DOHH2 (cell line): ENCODE measurements at regions not wholly inside any gene's neighbourhood (a gene's known extent, or its start where the extent isn't known, plus 50 kb on each side); places are given as distances from the start of the nearest gene placed in this dataset.

ENCODE experiments used
- EZH2phosphoT487 ChIP-seq: fragments of 200-600 bp; sonication (generic); IDR thresholded peaks from 2 replicates; pipeline ENCODE4 v1.6.1; 2017; ENCODE audit warnings: borderline replicate concordance, mild to moderate bottlenecking, antibody characterized with exemption, low read length, moderate library complexity, mixed read lengths
- TF ChIP-seq, protein P1 (sequence below): fragments of 200-600 bp; sonication (generic); IDR thresholded peaks from one replicate; pipeline ENCODE4 v1.5.1; 2014; ENCODE audit warnings: antibody characterized with exemption, mild to moderate bottlenecking, low read depth, low read length; ENCODE audit not compliant: poor library complexity, severe bottlenecking

DNA sequence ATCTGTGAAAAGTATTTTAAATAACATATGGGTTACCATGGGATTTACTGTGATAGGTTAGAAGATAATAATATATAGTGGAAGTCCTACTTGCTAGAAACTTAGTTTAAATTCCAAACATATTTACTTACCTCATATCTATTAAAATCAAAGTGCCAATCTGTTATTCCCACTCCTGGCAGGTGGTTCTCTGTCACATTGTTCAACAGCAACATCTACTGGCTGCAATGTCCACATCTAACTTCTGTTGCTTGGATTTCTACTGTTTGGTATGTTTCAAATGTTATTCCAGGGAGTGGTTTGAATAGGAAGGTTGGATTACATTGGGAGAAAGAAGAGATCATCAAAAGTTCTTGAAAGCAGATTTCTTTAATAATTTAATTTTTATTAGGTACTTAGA, 122.5 kb upstream of the NCAM2 start:
- TF ChIP-seq, protein P1, sequence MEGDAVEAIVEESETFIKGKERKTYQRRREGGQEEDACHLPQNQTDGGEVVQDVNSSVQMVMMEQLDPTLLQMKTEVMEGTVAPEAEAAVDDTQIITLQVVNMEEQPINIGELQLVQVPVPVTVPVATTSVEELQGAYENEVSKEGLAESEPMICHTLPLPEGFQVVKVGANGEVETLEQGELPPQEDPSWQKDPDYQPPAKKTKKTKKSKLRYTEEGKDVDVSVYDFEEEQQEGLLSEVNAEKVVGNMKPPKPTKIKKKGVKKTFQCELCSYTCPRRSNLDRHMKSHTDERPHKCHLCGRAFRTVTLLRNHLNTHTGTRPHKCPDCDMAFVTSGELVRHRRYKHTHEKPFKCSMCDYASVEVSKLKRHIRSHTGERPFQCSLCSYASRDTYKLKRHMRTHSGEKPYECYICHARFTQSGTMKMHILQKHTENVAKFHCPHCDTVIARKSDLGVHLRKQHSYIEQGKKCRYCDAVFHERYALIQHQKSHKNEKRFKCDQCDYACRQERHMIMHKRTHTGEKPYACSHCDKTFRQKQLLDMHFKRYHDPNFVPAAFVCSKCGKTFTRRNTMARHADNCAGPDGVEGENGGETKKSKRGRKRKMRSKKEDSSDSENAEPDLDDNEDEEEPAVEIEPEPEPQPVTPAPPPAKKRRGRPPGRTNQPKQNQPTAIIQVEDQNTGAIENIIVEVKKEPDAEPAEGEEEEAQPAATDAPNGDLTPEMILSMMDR: no peak
- TF ChIP-seq EZH2phosphoT487: no peak
